Amniotic epithelial cell (primary cell): ENCODE measurements at regions not wholly inside any gene's neighbourhood (a gene's known extent, or its start where the extent isn't known, plus 50 kb on each side); places are given as distances from the start of the nearest gene placed in this dataset.
"Not testable (repeated sequence)": the region's sequence is repeated elsewhere in the genome, so short reads cannot be mapped to it uniquely, and the experiment has no call there.

Experiments used
- DNase-seq: peaks from one replicate; pipeline ENCODE4 v3.0.0-alpha.2; 2010; ENCODE audit warnings: low read depth

DNA sequence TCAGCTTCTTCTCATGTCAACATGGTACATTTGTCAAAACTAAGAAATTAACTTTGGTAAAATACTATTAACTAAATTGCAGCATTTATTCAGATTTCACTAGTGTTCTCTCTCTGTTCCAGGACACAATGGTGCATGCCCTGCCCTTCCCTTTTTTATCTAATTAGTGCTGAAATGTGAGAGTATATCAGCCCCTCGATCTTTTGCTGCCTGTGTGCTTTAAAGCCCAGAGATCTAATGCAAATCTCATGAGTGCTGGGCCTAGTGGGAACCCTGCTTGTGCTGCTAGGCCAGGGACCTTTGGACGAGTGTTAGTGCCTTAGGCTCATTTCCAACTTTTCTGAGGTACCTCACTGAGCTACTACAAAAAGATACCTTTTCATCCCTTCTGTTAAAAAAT is 221.1 kb upstream of the EDNRB start:
- DNase-seq, result no peak

DNA sequence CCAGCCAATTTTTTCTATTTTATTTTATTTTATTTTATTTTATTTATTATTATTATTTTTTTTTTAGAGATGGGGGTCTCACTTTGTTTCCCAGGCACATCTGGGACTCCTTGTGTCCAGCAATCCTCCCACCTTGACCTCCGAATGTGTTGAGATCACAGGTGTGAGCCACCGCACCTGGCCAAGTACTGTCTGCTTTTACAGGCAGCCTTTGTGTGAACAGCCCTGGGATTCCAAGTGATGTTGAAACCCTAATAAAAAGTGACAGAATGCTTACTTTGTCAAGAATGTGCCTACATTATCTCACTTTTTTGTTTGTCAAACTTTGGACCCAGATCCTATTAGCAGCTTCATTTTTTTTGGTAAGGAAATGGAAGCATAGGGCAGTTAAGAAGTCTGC is 220.1 kb upstream of the EDNRB start:
- DNase-seq, result no peak

DNA sequence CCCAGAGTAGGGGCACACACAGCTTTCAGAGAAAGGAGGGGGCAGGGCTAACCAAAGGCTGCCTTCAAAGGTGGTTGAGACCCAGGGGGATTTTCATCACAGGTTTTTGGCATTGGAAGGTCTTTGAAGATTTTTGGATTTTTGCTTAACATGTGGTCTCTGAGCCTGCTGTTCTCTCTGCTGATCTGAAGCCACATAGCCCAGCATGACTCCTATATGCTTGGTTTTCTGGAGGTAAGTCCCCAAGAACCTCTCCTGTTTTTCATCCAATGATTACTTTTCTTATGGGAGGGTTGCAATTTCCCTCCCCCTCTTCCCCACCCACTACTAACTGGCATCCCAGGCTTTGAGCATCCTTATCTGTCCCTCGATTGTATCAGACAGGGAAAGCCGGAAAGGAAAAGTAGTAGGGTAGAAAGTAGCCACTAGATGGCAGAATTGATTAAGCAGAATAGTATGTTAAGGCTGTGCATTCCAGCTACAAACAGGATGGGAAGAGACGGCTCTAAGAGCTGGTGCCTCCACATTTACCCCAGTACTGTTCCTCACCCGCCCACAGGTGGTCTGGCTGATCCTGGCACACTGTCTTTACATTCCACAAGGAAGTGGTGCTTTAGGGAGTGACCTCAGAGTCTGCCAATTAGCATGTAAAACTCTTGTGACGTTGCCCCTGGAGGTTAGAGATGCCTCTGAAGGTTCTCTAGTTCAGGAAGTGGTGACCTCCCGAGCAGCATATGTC is 218.9 kb upstream of the EDNRB start:
- peak; percentile 66 for DNase-seq

DNA sequence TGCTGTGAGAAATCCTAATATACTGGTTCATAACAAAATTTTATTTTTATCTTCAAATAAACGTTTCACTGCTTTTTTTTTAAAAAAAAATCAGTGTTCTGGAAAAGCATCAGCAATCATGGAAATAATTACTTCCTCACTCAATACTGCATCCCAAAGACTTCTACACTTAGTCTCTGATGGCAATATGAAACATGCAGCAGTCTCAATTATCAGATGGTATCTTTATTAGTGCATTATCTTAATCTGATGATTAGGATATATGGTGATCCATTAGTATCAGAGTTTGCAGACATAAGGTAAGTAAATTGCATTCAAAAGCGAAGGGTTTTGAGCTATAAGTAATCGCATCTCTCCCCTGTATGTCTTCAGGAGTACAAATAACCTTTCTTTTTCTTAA is 218.3 kb upstream of the EDNRB start:
- no peak for DNase-seq

DNA sequence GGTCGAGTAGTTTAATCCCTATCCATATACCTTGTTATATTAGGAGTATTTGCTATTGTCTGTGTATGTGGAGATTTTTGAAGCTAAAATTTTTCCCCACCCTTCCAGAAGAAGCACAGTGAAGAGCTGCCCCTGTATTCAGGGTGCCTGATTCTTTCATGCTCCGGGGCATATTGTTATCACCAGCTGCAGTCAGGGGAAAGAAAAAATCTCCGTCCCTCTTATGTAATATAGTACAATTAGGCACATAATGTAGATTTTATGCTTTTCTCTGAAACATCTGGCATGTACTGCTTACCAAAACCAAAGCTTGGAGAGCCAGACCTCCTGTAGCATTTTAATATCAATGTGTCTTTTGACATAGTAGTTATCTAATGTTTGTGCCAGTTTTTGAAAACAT is 214.9 kb upstream of the EDNRB start:
- no peak for DNase-seq

DNA sequence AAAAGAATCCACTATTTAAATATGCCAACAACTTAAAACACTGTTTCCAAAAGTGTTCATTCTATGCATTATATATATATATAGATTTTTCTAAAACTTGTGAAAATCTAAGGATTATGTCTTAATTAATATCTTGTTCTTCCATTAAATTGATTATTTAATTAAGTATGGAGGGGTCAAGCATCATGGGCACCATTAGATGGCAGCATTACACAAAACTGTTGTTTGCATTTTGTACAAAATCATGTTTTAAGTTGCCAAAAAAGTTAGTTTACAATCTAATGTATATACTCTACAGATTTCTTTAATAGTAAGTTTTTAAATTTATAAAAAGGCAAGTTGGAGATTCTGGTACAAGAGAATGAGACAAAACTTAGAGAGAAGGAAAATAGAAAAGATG is 213.2 kb upstream of the EDNRB start:
- DNase-seq, result no peak

DNA sequence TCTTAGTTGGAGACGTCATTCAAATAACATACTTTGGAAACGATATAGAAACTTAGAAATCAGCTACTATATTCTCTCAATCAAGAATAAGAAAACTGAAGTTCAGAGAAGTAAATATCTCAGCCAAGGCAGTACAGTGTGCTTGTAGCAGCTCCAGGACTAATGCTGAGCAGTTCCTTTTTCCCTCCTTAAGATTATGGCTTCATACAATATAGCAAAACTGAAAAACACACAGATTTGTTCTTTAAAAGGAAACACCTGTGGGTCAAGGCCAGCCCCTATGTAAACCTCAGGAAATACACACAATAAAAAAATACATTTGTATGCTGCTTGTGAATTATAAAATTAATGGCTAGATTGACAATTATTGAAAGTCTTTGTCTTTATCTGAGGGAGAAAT is 212.7 kb upstream of the EDNRB start:
- no peak for DNase-seq

DNA sequence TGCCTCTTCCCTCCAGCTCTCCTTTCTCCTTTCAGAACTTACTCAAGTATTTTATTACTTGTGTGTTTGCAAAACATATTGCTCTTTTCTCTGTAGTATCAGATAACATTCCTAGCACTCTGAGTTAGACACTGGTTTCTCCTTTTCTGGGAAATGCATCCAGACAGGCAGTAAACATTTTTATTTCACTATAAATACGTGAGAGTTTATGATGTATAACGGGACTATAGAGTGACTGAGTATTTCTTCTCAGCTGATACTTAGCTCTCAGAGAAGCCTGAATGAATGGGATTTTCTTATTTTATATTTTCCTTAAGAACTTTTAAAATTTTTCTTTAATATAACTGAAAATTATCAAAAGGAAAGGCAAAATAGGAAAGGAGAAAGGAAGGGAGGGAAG is 211.2 kb upstream of the EDNRB start:
- DNase-seq, result no peak

DNA sequence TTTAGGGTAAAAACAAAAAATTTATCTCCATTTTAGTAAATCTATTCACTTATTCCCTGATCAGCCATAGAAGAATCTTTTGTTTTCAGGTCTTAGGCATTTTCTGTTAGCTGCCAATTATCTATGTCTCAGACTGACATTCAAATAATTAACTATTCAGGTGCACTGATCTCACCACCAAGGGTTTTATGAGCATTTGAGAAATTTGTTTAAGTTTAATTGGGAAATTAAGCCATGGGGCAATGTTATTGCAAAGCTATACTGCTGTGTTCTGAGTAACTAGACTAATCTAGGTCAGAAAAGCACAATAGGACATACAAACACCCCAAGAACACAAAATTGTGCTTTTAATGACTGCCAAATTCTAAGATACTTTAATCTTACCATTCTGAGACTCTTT is 210.7 kb upstream of the EDNRB start:
- DNase-seq, result no peak

DNA sequence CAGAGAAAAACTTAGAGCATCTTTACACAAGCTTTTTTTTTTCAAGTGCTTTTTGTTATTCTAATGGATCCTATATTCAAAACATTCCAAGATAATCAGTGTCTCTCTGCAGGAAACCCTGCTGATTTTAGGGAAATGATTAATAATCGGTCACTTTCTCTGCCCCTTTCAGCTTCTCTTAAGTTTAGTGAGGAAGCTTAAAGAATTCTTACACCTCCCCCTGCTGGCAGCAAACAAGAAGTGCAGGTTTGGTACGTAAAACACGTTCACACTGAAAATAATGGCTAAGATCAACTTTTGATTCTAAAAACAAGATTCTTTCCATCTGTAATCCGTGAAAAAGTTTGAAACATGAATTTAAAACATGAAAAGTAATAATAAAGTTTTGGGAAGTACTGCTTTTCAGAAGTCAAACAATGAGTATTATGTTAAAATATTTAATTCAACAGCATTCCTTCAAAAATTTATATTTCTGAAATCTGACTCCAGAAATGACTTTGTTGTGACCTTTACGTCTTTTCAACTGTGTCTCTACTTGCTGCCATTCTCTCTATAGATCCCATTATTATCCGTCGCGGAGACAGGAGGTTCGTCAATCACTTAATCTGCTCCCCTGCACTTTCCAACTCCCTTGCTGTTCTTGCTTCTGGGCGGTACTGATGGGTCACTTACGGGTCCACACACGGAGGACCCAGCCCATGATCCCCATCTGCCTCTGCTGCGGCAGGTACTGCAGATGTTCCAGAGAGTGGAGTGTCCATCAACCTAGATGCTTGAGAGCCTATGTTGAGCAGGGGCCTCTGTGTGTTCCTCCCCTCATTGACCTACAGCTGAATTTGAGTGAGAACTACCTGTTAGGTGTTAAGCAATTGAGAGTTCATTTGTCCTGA is 203.1 kb upstream of the EDNRB start:
- peak; percentile 46 for DNase-seq

DNA sequence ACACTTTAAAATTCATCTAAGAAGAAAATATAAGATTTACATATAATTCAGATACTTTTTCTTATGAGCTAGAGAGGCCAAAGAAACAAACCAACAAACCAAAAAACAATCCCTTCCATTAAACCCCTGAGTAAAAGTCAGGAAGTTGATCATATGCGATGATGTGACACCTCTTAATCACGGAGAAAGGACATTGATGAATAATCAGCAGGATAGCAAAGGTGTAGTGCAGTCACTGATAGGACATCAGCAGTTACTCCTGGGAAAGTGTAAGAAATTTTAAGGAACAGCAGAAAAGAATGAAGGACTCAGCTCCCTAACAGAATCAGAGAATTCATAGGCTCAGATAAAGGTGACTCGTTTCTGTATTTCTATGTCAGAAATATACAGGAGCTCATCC is 202.4 kb upstream of the EDNRB start:
- no peak for DNase-seq

DNA sequence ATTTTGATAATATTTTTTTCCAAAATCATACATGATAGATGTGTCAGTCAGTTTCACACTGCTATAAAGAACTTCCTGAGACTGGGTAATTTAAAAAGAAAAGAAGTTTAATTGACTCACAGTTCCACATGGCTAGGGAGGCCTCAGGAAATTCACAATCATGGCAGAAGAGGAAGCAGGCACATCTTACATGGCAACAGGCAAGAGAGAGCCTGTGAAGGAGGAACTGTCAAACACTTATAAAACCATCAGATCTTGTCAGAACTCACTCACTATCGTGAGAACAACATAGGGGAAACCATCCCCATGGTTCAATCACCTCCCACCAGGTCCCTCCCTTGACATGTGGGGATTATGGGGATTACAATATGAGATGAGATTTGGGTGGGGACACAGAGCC is 201.5 kb upstream of the EDNRB start:
- DNase-seq, result not testable (repeated sequence)

DNA sequence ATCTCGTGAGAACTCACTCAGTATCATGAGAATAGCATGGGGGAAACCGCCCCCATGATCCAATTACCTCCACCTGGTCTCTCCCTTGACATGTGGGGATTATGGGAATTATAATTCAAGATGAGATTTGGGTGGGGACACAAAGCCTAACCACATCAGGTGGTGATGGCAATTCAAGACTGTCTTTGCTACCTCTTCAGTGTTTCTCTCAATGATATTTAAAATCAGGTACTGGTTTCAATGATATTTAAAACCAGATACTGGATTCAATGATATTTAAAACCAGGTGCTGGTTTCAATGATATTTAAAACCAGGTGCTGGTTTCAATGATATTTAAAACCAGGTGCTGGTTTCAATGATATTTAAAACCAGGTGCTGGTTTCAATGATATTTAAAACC is 198.4 kb upstream of the EDNRB start:
- DNase-seq, result not testable (repeated sequence)

DNA sequence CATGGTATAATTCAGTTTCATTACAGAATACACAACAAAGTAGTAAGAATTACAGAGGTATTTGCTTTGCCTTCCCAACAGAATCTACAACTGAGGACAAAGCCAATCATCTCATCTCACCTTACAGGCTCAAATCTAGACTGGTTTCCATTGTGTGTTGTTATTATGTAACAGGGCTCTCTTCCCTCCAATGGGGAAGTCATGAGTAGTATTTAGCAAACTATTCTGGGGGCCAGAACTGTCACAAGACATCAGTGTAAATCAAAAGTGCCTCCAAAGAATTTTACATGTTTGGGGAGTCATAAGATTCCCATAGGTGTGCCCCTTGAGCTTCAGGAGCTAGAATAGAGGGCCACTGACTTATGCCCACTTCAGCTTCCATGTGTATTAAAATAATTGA is 187.0 kb upstream of the EDNRB start:
- DNase-seq, result no peak

DNA sequence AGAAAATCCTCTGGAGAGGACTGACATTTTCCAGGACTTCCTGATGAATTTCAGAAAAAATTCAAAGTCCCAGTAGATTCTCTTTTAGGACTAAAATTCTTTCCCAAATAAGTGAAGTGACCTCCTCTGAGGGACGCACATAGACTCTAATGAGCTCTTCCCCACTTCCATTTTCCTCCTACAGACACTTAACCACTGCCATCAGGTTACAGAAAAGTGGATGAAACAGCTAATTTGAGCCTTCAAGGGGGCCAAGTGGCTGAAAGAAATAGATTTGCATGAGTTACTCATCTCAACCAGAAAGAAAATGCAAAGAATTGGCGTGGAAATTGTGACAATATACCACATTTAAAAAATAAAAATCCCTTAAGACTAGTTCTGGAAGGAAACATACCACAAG is 185.3 kb upstream of the EDNRB start:
- DNase-seq, result no peak

DNA sequence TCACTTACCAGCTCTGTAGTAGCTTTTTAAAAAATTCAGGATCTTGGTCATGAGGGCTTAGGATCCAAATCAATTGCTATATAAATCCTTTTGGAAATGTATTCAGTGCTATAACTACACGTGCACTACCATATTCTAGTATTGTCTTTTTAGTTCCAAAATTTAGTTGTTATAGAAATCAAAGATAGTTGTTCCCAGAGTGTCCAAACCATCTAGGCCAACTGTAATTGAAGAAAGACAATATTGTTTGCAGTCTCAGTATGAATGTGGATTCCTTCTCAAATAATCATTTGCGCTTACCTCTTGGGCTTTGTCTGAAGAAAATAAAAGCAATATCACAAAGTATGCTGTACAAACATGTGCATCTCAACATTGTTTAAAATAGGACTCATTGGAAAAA is 184.1 kb upstream of the EDNRB start:
- no peak for DNase-seq

DNA sequence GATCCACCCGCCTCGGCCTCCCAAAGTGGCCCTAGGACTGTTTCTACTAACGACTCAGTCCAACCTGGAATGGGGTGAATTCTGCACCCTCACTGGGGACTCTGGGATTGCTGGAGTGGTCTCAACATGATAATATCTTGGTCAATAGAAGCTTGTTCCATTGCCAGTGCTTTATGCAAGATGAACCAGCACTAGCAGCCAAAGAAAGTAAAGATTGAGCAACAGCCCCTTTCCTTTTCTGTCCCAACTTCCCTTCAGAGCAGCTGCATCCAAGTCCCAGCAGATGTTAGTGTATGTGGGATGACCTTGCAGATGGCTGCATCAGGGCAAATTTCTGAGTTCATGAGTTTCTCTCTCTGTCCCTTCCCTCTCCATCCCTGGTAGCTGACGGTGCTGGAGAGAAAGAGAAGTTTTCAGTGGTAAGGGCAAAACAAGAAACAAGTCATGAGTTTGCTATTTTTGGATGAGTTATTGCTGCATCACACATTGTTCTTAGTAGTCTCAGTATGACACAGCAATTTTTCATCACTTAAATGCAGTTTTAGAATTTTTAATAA is 183.6 kb upstream of the EDNRB start:
- no peak for DNase-seq

DNA sequence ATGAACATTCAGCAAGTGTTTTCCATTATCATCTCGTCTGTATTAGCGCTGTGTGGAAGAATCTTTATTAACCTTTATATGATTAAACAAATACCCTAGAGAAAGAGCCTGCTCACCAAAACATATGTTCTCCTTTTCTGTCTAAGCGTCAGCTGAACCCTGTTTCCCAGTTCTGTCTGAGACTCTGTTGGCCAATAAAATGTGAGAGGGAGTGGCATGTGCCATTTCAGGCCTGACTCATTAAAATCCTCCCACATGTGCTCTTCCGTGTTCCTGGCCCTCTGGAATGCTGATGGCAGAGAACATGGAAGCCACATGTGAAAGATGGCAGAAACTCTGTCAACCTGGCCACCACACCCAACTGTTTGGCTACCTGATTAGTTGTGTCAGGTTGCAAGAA is 181.9 kb upstream of the EDNRB start:
- no peak for DNase-seq

DNA sequence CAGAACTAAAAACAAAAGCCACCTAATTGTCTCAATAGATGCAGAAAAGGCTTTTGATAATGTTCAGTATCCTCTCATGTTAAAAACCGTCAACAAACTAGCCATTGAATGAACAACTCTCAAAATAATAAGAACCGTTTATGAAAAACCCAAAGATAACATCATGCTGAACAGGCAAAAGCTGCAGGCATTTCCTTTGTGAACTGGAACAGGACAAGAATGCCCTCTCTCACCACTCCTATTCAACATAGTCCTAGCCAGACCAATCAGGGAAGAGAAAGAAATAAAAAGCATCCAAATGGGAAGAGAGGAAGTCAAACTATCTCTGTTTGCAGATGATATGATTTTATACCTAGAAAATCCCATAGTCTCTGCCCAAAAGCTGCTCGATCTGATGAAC is 179.6 kb upstream of the EDNRB start:
- DNase-seq, result no peak

DNA sequence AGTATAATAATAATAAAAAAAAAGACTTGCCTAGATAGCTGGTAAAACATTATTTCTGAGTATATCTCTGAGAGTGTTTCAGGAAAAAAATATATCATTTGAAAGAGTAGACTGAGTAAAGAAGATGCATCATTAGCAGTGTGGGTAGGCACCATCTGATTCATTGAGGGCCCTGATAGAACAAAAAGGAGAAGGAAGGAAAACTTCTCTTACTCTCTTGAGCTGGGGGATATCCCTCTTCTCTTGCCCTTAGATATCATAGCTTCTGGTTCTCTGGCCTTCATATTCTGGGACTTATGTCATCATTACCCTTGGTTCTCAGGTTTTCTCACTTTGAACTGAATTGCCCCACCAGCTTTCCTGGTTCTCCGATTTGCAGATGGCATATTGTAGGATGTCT is 177.6 kb upstream of the EDNRB start:
- no peak for DNase-seq

DNA sequence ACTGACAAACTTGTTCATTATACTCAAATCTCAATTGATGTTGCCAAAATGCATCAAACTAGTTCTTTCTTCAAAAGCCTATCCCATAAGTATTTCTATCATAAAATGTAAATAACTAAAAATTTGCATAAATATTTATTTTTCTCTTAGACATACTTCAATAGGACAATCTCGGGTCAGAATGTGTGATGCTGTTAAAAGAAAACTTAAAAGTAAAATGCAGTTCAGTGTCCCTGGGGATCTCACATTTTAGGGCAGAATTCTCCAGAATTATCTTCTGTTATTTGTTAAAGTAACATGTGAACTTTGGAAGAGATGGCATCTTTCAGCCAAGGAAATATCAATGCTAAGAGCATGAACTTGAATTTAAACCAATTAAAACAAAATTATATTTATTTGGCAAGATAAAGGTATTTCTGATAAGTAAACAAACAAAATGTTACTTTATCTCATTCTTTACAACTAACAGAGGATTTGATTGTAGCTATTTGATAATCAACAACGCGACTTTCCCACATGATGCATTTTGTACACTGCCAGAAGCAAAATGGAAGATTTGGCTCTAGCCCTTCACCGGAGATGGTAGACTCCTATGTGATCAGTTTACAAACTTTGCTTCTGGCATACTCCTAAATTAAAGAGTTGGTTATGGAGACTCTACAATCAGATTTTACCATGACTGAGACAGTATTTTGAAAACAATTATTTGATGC is 169.5 kb upstream of the EDNRB start:
- DNase-seq, result no peak

DNA sequence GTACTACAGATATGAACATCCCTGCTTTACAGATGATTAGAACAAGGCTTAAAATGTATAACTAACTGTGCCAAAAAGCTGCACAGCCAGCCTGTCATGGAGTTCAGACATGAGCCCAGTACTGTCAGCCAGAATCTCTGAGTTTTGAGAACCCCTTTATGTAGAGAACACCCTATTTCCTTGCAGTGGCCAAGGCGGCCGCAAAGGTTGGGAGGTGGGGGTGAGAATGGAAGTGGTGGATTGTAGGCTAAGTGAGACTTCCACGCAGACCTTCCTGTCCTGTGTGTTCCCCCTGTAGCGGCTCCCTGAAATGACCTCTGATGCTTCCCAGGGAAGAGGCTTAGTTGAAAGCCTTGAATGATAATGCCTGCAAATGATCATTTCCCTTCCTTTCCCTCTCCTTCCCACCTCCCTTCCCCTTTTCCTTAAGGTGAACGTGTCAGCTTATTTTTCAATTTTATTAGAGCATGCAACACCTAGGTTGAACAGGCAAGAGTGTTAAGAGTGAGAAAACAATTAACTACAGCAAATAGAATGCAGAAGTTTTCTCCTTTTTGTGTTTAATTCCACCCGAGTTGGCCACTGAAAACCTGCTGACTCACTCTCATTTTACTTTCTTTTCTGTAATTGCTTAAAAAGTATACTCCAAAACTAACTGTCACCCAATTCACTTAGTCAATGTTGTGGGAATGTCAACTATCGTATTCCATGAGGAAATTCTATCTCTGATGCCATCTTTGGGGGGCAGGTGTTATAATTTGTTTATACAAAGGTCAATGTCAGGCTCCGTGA is 167.0 kb upstream of the EDNRB start:
- no peak for DNase-seq
